ENCODE measurements at regions not wholly inside any gene's neighbourhood (a gene's known extent, or its start where the extent isn't known, plus 50 kb on each side); places are given as distances from the start of the nearest gene placed in this dataset.

DNA sequence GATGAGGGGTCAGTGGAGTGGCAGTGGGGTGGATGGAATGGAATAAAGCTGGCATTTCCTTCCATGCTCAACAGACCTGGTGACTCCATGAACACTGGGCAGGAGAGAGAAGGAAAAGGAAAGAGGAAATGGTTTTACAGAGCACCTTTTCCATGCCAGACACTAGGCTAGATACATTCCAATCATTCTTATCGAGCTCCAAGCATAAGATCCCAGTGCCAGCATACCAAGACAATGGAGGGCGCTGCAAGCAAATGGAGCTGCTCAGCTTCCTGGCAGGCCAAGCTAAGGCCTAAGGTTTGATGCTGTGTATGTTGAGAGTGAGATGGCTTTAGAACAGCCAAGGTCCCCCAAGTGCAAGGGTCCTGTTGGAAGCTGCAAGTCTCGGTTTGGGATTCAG lies 113.2 kb downstream of the HSPH1 start:
- no peak for DNase-seq

DNA sequence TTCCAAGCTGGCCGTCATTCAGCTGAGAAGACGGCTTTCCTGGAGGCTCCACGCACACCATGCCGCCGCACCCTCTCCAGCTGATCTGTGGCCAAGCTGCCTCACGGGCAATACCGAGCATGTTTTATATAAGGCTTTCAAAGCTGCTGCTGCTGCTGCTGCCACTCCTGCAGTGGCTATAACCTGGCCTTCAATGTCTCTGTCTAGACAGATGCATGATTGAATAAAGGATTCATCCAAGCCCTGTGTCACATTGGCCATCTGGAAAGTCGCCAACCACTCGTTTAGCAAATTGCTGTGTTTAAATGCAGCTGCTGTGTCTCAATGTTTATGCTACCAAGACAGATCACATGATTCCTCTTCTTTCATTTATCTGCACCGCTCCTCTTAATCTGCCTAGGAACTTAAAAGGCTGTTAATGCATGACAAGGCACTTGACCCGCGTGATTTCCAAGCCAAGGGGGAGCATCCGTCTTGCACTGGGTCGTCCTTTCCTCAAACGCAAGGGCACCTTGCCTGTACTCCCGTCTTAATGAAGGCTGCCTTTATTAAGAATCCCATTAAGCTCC lies 114.3 kb downstream of the TEX26 start:
- DNase-seq: no peak

DNA sequence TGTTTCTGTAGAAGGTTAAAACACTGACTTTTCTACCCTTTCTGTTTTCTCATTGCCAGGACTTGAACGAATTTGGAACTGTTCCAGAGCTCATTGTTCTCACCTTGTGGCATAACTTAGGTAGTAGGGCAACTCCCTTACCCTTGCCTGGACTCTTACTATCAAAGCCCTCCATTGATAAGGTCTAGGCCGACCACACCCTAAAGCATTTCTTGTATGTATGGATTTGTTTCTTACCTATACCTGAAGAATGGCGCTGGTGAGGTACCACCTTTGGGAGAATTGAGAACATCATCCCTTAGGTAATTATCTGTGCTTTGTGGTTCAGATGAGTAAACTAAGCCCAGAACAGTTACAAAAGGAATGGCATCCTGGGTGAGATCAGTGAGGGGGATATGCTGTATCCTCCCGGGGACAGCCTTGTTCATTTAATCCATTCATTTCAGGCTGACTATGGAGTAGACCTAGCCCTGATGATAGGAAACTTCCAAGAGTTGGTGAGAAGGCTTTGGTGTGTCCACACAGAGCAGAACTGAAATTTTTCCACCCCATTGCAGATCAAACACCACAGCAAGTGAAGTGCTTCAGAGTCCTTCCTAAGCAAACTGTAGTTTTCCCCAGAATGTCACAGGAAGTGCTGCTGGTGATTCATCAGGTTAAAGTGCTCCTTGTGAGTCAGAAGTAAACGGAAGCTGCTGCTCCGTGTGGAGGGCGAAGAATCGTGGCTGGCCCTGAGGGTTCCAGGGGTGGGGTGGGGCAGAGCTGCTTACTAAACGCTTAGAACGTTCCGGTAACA lies 113.0 kb downstream of the TEX26 start:
- peak; percentile 19 for DNase-seq

DNA sequence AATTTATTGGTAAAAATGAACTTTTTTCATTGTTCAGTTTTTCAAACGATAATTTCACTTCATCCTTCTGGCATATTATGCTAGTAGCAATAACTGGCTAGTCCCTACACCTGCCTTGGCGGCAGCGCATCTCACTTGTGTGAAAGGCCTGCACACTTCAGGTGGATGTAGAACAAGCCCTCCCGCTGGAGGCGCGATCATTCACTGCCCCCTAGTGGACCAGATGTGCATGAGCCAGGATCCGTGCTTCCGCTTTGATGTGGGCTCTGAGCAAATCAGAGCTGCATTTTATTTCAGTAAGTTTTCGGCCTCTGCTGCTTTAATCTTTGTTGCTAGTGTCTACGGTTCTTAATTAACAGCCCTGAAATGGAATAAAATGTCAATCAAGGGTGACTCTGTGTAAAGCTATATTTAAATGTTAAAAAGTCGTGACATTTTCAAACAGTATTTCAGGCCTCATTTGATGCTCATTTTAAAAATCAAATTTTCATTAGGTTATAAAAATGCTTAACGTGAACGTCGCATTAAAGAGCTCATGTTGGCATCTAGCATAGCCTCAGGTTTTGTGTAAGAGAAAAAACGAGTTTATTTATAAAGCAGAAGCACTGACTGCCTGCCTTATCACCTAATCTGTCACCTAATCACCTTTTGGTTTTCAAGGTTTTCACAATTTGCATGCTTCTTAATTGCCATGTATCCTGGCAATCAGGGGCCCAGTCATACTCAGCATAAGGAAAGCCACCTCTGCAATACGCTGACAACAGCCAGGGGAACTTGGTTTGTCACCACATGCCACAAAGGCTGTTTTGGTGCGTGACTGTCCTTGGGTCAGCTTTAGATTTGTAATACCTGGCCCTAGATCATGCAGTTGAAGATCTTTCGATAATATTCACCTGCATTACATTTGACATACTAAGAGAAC lies 112.2 kb downstream of the TEX26 start:
- peak; percentile 72 for DNase-seq

DNA sequence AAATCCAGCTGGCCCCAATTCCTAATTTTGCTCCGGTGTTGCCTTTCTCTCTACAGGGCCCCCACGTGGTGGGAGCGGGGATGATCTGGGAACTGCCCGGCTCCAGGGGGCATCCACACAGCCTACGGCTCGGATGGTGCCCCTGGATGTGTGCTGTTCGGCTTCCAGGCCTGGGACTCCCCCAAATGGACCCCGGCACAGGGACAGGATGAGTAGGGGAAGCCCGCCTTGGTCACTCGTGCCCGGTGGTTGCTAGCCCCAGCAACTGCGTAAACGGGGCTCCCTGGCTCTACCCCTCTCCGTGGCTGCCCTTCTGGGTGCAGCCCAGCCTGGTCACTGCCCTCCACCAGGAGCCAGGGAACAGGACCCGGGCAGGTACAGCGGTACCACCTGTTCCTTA lies 111.5 kb downstream of the TEX26 start:
- no peak for DNase-seq

DNA sequence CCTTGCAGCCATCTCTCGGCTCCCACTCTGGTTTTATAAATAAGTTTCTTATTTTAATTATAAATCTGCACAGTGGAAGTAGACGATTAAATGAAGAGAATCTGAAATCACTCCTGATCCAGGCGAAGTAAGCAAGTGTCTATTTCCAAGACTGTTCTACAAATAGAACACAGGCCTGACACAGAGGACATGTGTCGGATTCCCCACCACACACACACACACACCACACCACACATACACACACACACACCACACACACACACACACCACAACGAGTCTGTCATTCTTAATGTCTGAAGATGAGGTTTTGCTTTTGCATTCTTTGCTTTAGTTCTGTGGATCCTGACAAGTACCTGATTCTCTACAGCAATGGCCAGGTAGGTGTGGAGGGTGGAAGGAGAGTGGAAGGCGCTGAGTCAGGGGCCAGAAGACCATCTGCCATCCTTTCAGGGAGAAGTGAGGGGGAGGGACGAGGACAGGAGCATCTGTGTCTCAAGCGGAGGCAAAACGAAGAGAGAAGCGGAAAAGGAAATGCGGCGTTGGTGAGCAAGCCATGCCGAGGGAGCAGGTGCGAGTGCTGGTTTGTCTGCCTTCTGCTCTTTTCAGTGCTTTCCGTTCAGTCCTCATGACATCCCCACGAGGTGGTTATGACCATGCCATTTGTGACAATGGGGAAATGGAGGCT lies 110.2 kb downstream of the TEX26 start:
- no peak for DNase-seq

DNA sequence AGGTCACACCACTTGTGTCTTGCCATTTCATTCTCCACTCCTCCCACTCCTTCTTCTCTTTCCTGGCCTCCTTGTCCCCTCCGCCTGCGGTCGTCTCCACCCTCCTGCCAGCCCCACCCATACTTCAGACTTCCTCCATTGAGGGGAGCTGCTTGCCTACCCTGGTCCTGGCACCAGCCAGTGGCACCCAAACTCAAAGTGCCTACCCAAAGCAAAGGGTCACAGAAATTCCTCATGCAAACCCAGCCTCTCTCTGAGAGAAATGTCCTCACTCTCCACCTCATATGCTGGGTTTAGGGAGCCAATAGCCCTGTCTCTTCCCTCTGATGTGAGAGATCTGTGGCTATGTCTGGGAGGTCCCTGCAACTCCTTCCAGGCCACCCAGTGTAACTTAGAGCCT lies 109.6 kb downstream of the TEX26 start:
- DNase-seq: no peak

DNA sequence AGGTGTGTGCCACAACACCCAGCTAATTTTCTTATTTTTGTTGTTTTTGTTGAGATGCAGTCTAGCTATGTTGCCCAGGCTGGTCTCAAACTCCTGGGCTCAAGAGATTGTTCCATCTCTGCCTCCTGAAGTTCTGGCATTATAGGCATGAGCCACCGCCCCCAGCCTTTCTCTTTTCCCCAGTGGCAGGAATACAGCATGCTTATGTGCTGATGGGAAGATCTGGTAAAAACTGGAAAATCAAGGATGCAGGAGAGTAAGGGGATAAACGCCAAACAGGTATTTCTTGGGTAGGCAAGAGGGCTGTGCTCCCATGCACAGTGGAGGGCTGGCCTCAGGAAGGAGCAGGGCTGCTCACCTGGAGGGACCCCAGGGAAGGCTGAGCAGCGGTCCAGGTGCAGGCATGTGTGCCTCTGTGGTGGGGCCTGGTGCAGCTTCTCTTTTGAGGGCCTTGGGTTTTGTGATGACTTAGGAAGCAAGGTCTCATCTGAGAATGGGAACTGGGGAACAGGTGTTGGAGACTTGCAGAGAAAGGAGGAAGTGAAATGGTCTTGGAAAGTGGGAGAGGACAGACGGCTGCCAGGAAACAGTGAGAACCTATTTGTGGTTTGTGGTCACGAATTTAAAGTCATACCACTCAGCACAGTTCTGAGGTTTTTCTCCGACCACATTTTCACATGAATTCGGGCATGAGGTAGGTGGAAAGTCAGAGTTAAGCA lies 106.5 kb downstream of the TEX26 start:
- DNase-seq: peak; percentile 18

DNA sequence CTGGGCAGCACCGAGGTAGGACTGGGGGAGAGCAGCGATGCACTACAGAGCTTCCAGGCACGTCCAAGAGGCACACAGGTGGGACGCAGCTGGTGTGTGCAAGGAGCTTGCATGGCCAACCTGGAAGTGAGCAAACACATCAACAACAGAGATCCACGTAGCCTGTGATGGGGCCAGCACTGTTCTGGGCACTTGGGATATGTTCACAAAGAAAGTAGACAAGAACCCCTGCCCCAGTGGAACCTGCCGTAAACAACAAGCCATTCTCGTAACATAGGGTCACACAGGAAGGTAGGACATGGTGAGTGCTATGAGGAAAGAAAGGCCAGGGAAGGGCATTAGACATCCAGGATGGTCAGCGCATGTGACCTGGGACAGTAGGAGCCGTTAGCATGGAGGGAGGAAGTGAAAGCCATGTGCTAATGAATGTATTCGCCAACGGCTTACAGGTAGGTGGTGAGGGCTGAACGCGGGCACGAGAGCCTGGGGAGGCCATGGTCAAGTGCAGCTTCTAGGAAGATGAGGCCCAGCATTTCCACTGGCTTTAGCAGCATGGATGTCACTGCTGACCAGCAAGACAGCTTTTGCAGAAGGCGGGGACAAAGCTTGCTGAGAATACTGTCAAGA lies 105.5 kb downstream of the TEX26 start:
- DNase-seq: no peak

DNA sequence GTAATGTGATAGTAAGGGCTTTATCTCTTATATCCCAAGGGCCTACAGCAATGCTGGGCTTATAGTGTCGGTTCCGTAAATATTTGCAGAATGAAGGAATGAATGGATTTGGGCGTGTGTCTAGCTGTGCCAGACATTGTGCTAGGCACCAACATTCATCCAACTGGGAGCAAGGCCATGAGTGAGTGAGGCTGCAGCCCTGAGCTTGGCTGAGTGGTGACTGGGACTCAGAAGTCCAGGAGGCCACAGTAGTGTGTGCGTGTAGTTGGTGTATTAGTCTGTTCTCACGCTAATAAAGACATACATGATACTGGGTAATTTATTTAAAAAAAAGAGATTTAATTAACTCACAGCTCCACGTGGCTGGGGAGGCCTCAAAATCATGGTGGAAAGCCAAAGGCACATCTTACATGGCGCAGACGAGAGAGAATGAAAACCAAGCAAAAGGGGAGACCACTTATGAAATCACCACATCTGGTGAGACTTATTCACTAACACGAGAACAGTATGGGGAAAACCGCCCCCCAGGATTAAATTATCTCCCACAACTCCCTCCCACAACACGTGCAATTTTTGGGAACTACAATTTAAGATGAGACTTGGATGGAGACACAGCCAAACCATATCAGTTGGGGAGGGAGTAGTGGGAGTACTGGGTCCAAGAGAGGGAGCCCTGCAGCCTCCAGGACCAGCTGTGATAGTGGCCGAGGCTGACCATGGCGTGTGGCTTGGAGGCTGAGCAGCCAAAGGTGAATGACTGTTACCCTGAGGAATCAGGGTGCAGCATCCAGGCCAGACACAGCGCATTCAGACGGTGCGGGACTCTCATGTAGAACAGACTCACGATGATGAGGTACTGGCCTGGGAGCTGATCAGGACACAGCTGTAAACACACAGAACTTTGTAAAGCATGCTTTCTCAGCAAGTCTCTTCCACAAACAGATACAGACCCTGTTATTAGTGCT lies 104.6 kb downstream of the TEX26 start:
- DNase-seq: no peak

DNA sequence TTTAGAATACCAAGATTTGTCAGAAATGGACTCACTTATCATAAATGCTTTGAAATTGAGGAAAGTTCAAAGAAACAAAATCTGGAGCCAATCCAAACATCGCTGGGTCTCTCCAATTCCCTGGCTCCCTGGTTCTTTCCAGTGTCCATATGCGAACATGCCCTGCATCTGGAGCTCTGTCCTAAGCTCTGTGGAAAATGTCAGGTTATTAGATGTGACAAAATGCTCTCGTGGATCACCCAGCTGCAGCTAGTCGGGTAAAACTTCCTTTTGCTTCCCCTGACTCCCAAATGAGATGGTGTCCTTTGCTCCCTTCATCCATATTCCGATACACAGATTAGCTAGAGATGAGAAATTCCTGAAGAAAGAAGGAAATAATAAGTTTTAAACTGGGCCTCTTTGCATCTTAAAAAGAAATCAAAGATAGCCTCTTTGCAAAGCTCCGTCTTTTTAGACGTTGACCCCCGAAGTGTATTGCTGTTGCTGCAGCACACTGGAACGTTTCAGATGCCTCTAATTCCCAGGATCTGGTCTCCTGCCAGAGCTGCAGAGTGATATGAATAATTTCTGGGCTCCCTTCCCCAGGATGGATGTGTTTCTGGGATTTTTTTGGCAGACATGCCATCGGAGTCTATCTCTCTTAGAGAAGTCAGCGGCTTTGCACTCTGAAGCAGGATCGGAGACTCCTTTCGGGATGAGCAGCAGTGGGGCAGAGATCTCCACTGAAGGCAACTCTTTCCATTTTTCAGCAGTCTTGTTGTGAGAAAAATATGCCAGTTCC lies 102.9 kb downstream of the TEX26 start:
- DNase-seq: no peak

DNA sequence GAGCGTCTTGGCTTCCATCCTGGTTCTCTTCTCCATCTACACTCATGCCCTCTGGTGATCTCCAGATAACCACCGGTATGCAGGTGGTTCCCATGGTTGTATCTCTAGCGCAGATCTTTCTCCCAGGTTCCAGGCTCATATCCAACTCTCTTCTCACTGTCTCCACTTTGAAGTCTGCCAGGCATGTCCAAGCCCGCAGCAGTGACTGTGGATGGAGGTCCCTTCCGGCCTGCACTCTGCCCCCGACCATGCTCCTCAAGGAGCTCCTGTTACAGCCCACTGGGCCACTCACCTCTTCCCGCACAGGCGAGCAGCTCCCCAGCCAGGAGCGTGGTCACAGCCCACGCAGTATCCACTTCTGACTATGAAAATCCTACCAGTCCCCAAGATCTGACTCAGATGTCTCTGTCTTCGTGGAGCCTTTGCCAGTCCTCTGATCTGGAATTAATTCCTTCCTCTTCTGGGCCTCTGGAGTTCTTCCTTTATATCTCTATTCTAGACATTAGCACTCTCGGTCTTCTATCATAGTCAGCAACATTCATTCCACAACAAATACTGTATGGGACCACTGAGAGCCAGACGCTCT lies 100.2 kb downstream of the TEX26 start:
- no peak for DNase-seq

DNA sequence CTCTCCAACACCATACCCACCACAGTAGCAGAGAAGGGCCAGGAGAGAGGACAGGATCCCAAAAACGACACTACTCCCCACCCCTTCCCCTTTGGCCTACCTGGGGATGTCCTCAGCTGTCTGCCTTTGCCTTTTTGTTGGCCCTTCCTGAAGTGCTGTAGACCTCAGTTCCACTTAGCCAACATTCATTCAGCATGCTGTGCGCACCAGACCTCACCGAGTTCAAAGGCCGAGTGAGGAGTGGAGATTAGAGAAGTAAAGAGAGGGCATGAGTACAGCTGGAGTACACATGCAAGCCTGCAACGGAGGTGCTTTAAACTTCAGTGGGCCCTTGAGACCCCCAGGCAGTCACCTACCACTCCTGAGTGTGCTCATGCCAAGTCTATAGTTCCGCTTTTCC lies 99.0 kb downstream of the TEX26 start:
- DNase-seq: no peak

DNA sequence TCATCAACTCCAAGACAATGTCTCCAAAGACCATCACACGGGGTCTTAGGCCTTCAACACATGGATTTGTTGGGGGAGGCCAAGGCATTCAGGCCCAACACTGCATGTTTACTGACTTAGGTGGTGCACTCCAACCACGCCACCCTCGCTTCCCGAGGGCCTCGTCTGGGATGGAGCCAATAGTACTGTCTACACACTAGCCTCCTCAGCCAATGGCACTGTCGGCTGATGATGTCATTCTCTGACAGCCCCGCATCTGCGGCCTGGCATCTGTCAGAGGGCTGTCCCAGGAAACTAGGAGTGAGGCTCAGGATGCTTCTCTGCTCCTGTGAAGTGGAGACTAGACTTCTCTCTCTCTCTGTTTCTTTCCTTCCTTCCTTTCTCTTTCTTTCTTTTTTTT lies 96.6 kb downstream of the TEX26 start:
- DNase-seq: no peak

DNA sequence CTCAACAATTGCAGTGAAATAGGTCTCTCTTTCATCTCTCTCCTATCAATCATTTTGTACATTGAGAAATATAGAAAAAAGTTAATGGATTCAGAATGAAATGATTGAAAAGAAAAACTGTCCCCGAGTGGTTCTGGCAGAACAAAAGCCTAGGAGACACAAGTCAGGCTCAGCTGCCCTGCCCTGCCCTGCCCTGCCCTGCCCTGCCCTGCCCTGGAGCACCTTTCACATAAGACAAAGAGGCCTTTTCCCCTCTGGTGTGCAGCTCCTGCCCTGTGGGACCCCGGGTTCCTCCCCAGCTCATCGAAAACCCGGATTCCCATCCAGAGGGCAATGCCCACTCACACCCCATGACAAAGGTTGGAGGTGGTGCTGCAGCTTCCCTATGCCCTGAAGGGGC lies 94.7 kb downstream of the TEX26 start:
- no peak for DNase-seq

All from central memory CD4-positive, alpha-beta T cell (primary cell).